Bronchial epithelial cell (primary cell): ENCODE measurements at regions not wholly inside any gene's neighbourhood (a gene's known extent, or its start where the extent isn't known, plus 50 kb on each side); places are given as distances from the start of the nearest gene placed in this dataset.
A peak's percentile ranks its signal among the peaks of the same experiment; 100 is the strongest.

Experiments used
- DNase-seq: peaks from one replicate; pipeline ENCODE4 v3.0.0-alpha.2; 2010; ENCODE audit warnings: low read depth
- FAIRE-seq: peaks from 2 replicates; lab custom pipeline; 2011; peaks lifted over from hg19 to GRCh38; lab: Jason Lieb, UNC
- H3K27me3 ChIP-seq: 2 replicates; pipeline ENCODE4 v1.5.1; 2011; ENCODE audit warnings: low read length; ENCODE audit not compliant: control insufficient read depth, insufficient read depth
- H3K36me3 ChIP-seq: 2 replicates; pipeline ENCODE4 v1.5.1; 2011; ENCODE audit warnings: low read length; ENCODE audit not compliant: control insufficient read depth, insufficient read depth
- H3K4me3 ChIP-seq: 2 replicates; pipeline ENCODE4 v1.5.1; 2011; ENCODE audit warnings: mild to moderate bottlenecking, low read depth, low read length, control low read depth
- TF ChIP-seq, protein P1 (sequence below): IDR thresholded peaks from 2 replicates; pipeline ENCODE4 v1.5.1; 2011; ENCODE audit warnings: mild to moderate bottlenecking, moderate library complexity, low read length, control low read depth, inconsistent platforms; ENCODE audit not compliant: insufficient read depth, severe bottlenecking

DNA sequence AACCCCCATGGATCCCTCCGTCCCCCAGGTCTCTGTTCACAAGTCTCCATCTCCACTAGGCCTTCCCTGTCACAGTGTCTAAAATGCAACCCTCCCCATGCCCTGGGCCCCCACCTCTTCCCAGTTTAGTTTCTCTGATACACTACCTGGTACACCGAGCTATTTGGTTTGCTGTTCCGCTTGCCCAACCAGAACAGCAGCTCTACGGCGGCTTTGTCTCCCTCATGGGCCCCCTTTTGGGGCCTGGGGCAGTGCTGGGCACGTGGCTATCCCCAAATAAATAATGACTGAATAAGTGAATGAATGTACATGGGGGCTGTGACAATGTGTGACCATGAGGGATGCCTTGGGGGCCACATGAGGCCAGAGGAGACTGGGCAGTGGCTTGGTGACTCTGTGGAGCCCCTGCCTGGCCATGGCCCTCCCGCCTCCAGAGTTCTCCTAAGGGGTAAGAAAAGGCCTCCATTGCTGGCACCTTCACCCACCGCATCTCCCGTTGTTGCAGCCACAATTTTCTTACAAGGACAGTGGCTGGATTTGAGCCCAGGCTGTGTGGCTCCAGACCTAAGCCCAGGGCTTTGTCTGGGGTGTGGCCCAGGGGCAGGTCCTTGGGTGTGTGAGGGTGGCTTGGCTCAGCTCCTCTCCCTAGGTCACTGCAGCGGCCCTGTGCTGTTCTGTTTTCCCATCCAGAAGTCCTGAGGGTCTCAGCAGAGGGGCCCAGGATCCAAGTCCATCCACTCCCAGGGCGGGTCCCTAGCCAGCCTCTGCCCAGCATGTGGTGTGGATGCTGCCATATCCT lies 408.5 kb upstream of the SULF2 start:
- no peaks in the 10 kb centered on the region for H3K36me3 ChIP-seq
- no peak for DNase-seq
- no peak for FAIRE-seq
- TF ChIP-seq, protein P1, sequence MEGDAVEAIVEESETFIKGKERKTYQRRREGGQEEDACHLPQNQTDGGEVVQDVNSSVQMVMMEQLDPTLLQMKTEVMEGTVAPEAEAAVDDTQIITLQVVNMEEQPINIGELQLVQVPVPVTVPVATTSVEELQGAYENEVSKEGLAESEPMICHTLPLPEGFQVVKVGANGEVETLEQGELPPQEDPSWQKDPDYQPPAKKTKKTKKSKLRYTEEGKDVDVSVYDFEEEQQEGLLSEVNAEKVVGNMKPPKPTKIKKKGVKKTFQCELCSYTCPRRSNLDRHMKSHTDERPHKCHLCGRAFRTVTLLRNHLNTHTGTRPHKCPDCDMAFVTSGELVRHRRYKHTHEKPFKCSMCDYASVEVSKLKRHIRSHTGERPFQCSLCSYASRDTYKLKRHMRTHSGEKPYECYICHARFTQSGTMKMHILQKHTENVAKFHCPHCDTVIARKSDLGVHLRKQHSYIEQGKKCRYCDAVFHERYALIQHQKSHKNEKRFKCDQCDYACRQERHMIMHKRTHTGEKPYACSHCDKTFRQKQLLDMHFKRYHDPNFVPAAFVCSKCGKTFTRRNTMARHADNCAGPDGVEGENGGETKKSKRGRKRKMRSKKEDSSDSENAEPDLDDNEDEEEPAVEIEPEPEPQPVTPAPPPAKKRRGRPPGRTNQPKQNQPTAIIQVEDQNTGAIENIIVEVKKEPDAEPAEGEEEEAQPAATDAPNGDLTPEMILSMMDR: no peak
- no peaks in the 10 kb centered on the region for H3K27me3 ChIP-seq
- H3K4me3 ChIP-seq: no peak overlapping the region

DNA sequence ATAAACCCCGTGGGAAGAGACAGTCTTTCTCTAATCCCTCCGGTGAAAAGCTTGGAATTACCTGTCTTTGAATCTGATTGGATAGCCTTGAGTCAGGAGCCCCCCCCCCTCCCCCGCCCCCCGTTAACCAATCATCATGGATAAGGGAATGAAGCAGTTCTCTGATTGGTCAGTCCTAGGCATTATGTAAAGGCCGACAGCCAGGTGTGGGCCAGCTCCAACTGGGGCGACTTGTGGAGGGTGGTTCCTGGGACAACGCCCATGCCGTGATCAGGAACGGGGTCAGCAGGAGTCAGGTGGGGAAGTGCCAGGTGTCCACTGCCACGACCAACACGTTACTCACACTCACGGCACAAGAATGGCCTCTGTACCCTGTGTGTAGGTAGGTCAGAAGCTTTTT lies 406.8 kb upstream of the SULF2 start:
- FAIRE-seq: no peak
- no peak overlapping the region for H3K4me3 ChIP-seq
- TF ChIP-seq, protein P1: no peak

DNA sequence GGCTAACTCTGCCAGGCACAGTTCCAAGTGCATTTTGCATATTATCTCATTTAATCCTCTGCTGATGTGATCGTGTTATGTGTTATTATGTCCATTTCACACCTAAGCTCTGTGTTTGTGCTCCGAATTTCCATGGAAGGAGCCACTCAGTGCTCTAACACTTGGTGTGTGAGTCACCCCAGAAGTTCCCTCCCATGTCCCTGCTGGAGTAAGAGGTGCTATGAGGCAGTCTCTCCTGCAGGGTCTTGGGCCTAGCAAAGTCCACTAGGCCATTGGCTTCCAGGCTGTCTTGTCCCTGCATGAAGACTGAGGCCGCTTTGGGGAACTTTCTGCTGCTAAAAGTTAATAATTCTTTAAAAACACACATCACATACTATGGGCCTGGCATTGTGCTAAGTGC lies 405.9 kb upstream of the SULF2 start:
- Histone ChIP-seq H3K4me3 (no peak overlapping the region), H3K27me3 (no peaks in the 10 kb centered on the region), H3K36me3 (no peaks in the 10 kb centered on the region)
- TF ChIP-seq, protein P1: no peak
- FAIRE-seq: no peak
- DNase-seq: peak; percentile 48

More for the DNA sequence above, 406.8 kb upstream of the SULF2 start:
- DNase-seq: no peak
- H3K27me3 ChIP-seq: no peaks in the 10 kb centered on the region
- H3K36me3 ChIP-seq: no peaks in the 10 kb centered on the region

DNA sequence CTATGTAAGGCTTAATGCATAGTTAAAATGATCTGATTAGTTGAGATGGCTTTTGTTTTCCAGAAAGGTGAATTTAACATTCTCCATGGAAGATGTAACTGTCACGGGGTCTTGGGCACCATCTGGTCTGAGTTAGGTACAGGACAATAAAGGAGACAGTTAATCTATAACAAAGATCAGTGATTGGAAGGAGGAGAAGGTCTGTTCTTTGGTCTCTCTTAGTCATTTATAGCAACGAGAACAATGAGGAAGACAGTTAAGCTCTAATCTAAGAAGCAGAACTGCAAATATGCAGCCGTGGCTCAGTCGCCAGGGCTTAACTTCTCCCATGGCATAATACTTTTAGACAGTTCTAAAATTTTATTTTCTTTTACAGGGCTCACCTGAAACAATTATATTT lies 405.5 kb upstream of the SULF2 start:
- no peak for FAIRE-seq
- no peak overlapping the region for H3K4me3 ChIP-seq
- TF ChIP-seq, protein P1: no peak
- H3K36me3 ChIP-seq: no peaks in the 10 kb centered on the region
- DNase-seq: no peak
- no peaks in the 10 kb centered on the region for H3K27me3 ChIP-seq

- FAIRE-seq: no peak
- TF ChIP-seq, protein P1: peak; percentile 52
- DNase-seq: peak; percentile 86
Observed at GRCh38 chr20:48189181-48189580, 403.9 kb upstream of the SULF2 start.

DNA sequence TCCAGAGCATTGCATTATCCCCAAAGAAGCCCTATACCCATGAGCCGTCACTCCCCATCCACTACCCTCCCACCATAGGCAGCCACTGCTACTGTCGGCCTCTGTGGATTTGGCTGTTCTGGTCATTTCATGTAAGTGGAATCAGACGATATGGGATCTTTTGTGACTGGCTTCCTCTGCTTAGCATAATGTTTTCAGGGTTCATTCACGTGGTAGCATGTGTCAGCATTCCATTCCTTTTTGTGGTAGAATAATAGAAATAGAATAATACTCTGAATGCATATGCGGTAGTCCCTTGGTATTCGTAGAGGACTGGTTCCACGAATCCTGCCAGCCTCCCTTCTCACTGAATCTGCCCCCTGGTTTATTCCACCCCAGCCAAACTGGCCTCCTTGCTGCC lies 402.6 kb upstream of the SULF2 start:
- H3K27me3 ChIP-seq: no peaks in the 10 kb centered on the region
- FAIRE-seq (no peak), DNase-seq (no peak)
- H3K36me3 ChIP-seq: no peaks in the 10 kb centered on the region
- H3K4me3 ChIP-seq: no peak overlapping the region
- TF ChIP-seq, protein P1: no peak

More at GRCh38 chr20:48189181-48189580, 403.9 kb upstream of the SULF2 start:
- H3K36me3 ChIP-seq: no peaks in the 10 kb centered on the region
- no peak overlapping the region for H3K4me3 ChIP-seq
- no peaks in the 10 kb centered on the region for H3K27me3 ChIP-seq
